ENCODE measurements at regions not wholly inside any gene's neighbourhood (a gene's known extent, or its start where the extent isn't known, plus 50 kb on each side); places are given as distances from the start of the nearest gene placed in this dataset.

- DNase-seq, result no peak
Observed at GRCh38 chr16:18050777-18051176, 285.8 kb downstream of the NPIPA8 start.

DNA sequence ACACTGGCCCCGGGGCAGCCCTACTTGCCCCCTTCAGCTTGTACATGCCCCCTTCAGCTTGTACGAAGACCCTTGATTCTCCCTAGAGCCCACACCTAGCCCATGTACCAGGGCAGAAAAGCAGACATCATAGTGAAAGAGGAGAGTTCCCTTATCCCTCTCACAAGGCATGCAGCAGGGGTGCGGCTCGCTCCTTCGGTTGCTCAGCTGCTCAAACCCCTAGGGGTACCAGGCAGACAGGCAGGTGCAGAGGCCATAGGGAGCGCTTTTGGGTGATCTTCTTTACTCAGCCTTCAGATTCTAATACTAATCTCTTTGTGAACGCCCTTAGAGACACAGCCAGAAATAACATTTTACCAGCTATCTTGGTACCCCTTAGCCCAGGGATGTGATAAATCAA lies 286.3 kb downstream of the NPIPA8 start:
- no peak for DNase-seq

GRCh38 chr16:18049547-18050133 lies 286.9 kb downstream of the NPIPA8 start:
- DNase-seq, result no peak

DNA sequence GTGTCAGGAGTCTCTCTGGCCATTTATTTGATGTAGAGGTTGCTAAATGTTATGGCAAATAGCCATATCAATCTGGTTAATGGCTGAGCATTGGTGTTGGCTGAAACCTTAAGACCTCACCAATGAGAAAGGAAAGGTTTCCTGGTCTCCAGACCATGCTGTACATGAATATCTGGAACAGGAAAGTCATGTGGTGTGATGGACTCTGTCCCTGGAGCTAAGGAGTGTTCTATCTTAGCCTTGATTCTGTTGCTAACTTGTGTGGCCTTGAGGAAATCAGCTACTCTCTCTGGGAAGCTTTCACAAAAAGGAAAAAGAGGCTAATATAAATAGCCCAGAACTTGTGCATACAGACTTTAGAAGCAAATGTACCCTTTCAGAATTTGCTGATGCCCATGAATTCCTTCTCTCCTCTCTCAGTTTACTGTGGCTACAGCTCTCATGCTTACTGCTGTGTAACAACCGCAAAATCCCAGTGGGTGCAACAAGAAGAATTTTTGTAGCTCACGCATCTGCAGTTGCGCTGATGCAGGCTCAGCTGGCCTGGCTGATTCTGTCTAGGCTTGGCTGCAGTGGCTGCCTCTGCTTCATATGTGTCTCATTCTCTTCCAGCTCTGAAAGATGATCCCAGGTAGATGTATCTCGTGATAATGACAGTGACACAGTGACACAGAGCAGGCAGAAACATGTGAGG lies 287.5 kb downstream of the NPIPA8 start:
- DNase-seq, result no peak

- DNase-seq, result no peak
Observed at GRCh38 chr16:18047761-18048160, 288.8 kb downstream of the NPIPA8 start.

DNA sequence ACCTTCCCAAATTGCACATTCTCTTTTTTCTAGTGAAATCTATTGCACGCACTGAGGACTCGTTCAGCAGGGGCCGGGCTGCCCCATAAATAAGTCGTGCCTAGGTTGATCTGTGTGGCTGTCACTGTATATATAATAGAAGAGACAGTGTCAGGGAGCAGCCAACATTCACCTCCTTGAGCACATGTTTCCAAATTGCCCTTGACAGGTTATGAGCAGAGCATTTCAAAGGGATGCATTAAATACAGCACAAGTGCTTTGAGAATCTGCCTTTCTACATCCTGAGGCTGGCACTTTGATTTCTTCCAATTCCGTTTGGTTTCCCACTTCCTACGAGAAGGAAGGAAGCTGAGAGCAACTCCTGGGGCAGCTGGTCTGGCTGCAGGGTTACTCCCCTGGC lies 291.2 kb downstream of the NPIPA8 start:
- no peak for DNase-seq

DNA sequence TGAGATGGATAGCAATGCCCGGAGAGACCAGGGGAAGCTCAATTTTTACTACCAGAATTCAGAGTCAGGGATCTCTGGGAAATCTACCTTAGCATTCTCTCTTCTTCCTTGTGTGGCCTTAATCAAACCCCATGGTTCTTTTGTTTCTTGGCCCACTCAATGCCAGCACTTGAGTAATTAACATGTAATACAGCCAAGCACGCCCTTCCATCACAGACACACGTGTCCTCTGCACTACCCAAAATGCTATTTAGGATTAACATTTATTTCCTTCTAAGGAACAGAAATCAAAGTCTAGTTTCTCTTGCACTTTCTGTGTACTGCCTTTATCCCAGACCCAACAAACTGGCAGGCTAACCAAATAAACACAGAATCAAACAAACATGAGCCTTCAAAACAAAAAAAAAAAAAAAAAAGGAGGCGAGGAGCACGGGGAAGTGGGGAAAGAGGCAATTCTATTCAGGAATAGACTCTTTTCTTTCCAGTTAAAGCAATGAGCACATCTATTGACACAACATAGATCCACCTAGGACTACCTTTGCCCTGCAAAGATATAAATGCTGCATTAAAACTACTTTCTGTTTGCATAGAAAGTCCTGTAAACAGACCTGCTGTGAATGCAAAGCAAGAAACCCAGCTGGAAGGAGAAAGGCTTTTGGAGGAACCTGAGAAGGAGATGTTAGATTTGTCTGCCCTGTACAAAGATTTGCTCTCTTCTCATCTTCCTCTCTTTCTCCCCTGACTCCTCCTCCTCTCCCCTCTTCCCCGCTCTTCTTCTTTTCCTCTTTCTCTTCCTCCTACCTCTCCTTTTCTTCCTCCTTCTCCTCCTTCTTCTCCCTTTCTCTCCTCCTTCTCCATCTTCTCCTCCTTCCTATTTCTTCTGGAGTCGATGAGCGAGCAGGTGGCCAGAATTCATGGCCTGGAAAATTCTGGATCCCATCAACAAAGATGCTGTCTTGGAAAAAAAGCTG lies 294.4 kb downstream of the NPIPA8 start:
- no peak for DNase-seq

- DNase-seq, result no peak
Observed at GRCh38 chr16:18039931-18040330, 296.6 kb downstream of the NPIPA8 start.

GRCh38 chr16:18037051-18037450 lies 299.5 kb downstream of the NPIPA8 start:
- DNase-seq, result no peak

- no peak for DNase-seq
Observed at GRCh38 chr16:18024611-18025010, 311.9 kb downstream of the NPIPA8 start.

- DNase-seq, result no peak
Observed at GRCh38 chr16:18018376-18018775, 318.2 kb downstream of the NPIPA8 start.

- no peak for DNase-seq
Observed at GRCh38 chr16:18013863-18014262, 322.7 kb downstream of the NPIPA8 start.

- DNase-seq, result no peak
Observed at GRCh38 chr16:18008356-18008755, 328.2 kb downstream of the NPIPA8 start.

DNA sequence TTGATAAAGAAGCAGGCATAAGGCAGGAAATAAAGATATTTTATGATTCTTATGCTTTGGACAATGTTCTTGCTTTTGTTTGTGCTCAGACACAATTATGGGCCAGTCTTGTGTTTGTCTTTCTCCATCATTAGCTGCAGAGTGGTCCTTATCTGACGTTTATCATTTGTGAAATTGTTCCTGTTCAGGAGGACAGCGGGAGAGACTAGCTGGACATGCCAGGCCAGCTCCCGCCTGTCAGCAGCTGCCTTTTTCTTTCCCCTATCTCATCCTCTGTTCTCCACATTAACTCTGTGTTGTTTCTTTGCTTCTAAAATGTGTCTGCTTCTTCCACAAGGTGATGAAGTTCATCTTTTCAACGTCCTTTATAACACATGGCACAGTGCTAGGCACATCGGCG lies 333.5 kb downstream of the NPIPA8 start:
- no peak for DNase-seq

GRCh38 chr16:17998996-17999395 lies 337.5 kb downstream of the NPIPA8 start:
- no peak for DNase-seq

GRCh38 chr16:17998550-17998949 lies 338.0 kb downstream of the NPIPA8 start:
- DNase-seq, result no peak

- no peak for DNase-seq
Observed at GRCh38 chr16:17994027-17994426, 342.5 kb downstream of the NPIPA8 start.

GRCh38 chr16:17992416-17992815 lies 344.1 kb downstream of the NPIPA8 start:
- no peak for DNase-seq

DNA sequence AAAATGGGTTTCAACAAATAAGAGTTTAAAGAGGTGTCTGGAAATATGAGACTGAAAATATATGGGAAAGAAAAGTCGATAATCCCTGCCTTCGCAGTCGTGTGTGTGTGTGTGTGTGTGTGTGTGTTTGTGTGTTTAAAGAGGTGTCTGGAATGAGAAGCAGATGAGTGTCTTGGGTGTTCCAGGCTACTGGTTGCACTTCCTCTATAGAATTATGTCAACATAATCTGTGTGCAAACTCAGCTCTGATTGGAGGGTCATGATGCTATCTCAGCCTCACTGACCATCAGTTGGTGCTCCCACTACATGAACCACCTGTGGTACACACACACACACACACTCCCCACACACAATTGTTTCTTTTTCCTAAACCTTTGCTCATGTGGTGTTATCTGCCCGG lies 347.3 kb downstream of the NPIPA8 start:
- DNase-seq, result no peak

DNA sequence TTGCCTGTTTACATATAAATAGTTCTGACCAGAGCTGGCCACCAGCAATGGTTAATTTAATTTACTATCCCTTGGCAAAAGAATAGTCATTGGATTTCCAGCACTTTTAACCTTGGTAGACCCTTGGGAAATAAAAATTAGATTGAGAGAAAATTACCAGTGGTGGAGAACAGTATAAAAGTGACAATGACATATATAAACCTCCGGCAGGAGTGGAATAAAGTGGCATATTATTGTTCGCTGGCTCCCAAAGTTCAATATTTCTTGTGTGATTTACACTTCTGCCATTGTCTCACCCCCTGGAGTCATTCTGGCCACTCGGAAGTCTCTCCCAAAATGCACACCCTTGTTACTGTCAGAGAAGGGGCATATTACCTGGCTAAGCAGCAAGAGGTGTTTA lies 347.7 kb downstream of the NPIPA8 start:
- no peak for DNase-seq

DNA sequence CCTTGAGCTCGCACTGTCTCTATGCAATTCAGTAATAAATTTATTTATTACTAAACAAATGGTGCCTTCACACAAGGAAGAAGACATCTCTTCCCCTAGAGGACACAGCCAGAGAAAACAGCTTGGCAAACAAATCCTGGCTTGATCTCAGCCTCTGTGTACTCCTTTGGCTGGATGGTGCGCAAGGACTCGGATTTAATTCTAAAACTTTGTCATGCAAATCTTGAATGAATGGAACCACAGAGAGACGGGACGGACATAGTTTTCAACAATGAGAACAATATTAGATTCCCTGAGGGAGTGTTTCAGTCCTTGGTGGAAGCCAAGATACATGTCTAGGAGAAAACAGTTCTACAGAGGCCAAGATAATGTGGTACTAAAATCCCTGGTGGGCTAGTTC lies 349.5 kb downstream of the NPIPA8 start:
- no peak for DNase-seq

GRCh38 chr16:17984810-17985209 lies 351.7 kb downstream of the NPIPA8 start:
- no peak for DNase-seq

- no peak for DNase-seq
Observed at GRCh38 chr16:17983847-17984639, 352.5 kb downstream of the NPIPA8 start.
